SU-DHL-6 (cell line): ENCODE measurements at regions not wholly inside any gene's neighbourhood (a gene's known extent, or its start where the extent isn't known, plus 50 kb on each side); places are given as distances from the start of the nearest gene placed in this dataset.
"Not testable (repeated sequence)": the region's sequence is repeated elsewhere in the genome, so short reads cannot be mapped to it uniquely, and the experiment has no call there.

Source experiments
- H2AFZ ChIP-seq: fragments of 200-600 bp; sonication (generic); 2 replicates; pipeline ENCODE4 v1.6.1; 2014; ENCODE audit warnings: low read depth, mild to moderate bottlenecking, moderate library complexity, mixed read lengths, antibody characterized with exemption, low read length; ENCODE audit not compliant: severe bottlenecking
- H3F3A ChIP-seq: fragments of 200-600 bp; shearing (Covaris generic); 2 replicates; pipeline ENCODE4 v1.6.0; 2016; ENCODE audit warnings: antibody characterized with exemption, mild to moderate bottlenecking; ENCODE audit not compliant: insufficient read depth
- H3K27ac ChIP-seq: fragments of 200-600 bp; sonication (generic); 2 replicates; pipeline ENCODE4 v1.5.1; 2016; ENCODE audit warnings: low read depth, mild to moderate bottlenecking, low read length, moderate library complexity, mixed read lengths
- H3K27me3 ChIP-seq: fragments of 200-600 bp; sonication (generic), shearing (Covaris generic); 2 replicates; pipeline ENCODE4 v1.6.0; 2014; ENCODE audit warnings: mild to moderate bottlenecking, low read length
- H3K36me3 ChIP-seq: fragments of 200-600 bp; sonication (generic); 2 replicates; pipeline ENCODE4 v1.6.1; 2014; ENCODE audit warnings: mild to moderate bottlenecking, low read length, mixed read lengths
- H3K4me2 ChIP-seq: fragments of 300-600, 200-600 bp; shearing (Covaris generic), sonication (generic); 2 replicates; pipeline ENCODE4 v1.6.0; 2014; ENCODE audit warnings: low read length, low read depth, mild to moderate bottlenecking; ENCODE audit not compliant: poor library complexity, severe bottlenecking
- H3K4me3 ChIP-seq: fragments of 200-600 bp; sonication (generic); 2 replicates; pipeline ENCODE4 v1.5.1; 2014; ENCODE audit warnings: antibody characterized with exemption, low read length, mild to moderate bottlenecking, mixed read lengths; ENCODE audit not compliant: insufficient read depth, poor library complexity, severe bottlenecking
- H3K79me2 ChIP-seq: fragments of 200-600 bp; sonication (generic); 2 replicates; pipeline ENCODE4 v1.6.1; 2014; ENCODE audit warnings: mild to moderate bottlenecking, low read length, moderate library complexity; ENCODE audit not compliant: insufficient read depth
- H3K9ac ChIP-seq: fragments of 200-600 bp; sonication (generic); 2 replicates; pipeline ENCODE4 v1.7.0; 2014; ENCODE audit warnings: mild to moderate bottlenecking, low read length
- H3K9me2 ChIP-seq: fragments of 200-600 bp; sonication (generic); replicated peaks from 2 replicates; pipeline ENCODE4 v1.6.1; 2014; ENCODE audit warnings: low read length; ENCODE audit not compliant: insufficient read depth
- H3K9me3 ChIP-seq: fragments of 200-600 bp; sonication (generic); 2 replicates; pipeline ENCODE4 v1.6.1; 2014; ENCODE audit warnings: low read length, mixed read lengths; ENCODE audit not compliant: insufficient read depth
- H4K20me1 ChIP-seq: fragments of 200-600 bp; sonication (generic); 2 replicates; pipeline ENCODE4 v1.6.1; 2014; ENCODE audit warnings: low read depth, mild to moderate bottlenecking, antibody characterized with exemption, low read length, moderate library complexity, mixed read lengths
- EZH2phosphoT487 ChIP-seq: fragments of 200-600 bp; sonication (generic), shearing (Covaris generic); conservative IDR thresholded peaks from 2 replicates; pipeline ENCODE4 v1.6.1; 2018; ENCODE audit warnings: mild to moderate bottlenecking, antibody characterized with exemption, low read length, moderate library complexity, mixed read lengths
- TF ChIP-seq, protein P1 (sequence below): fragments of 200-600 bp; sonication (generic); IDR thresholded peaks from one replicate; pipeline ENCODE4 v1.5.1; 2017; ENCODE audit warnings: antibody characterized with exemption, mild to moderate bottlenecking, low read length, moderate library complexity; ENCODE audit not compliant: insufficient read depth, poor library complexity, severe bottlenecking

DNA sequence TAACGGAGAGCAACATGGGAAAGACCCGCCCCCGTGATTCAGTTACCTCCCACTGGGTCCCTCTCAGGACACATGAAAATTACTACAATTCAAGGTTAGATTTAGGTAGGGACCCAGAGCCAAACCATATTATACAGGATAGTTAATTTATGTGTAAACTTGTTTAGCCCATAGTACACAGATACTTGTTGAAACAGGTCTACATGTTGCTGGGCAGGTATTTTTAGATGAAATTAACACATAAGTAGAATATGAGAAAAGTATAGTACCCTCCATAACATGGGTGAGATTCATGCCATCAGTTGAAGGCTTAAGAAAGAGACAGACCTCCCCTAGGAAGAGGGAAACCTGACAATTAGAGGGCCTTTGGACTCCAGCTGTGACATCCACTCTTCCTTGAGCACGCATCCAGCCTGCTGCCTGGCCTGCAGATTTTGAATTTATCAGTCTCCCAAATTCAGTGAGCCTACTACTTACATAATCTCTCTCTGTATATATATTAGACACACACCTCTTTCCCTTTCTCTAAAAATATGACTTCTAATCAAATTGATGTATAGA lies 463.5 kb upstream of the NETO1 start:
- no peak overlapping the region for H3K9ac ChIP-seq
- no peak for TF ChIP-seq EZH2phosphoT487
- TF ChIP-seq, protein P1, sequence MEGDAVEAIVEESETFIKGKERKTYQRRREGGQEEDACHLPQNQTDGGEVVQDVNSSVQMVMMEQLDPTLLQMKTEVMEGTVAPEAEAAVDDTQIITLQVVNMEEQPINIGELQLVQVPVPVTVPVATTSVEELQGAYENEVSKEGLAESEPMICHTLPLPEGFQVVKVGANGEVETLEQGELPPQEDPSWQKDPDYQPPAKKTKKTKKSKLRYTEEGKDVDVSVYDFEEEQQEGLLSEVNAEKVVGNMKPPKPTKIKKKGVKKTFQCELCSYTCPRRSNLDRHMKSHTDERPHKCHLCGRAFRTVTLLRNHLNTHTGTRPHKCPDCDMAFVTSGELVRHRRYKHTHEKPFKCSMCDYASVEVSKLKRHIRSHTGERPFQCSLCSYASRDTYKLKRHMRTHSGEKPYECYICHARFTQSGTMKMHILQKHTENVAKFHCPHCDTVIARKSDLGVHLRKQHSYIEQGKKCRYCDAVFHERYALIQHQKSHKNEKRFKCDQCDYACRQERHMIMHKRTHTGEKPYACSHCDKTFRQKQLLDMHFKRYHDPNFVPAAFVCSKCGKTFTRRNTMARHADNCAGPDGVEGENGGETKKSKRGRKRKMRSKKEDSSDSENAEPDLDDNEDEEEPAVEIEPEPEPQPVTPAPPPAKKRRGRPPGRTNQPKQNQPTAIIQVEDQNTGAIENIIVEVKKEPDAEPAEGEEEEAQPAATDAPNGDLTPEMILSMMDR, result no peak
- no peak overlapping the region for H3K27ac ChIP-seq
- no peaks in the 10 kb centered on the region for H3K79me2 ChIP-seq
- no peaks in the 10 kb centered on the region for H3K27me3 ChIP-seq
- H2AFZ ChIP-seq, result no peak overlapping the region
- no peaks in the 10 kb centered on the region for H3K9me2 ChIP-seq
- no peaks in the 10 kb centered on the region for H4K20me1 ChIP-seq
- H3K36me3 ChIP-seq, result no peaks in the 10 kb centered on the region
- no peak overlapping the region for H3K4me3 ChIP-seq
- H3K9me3 ChIP-seq, result no peaks in the 10 kb centered on the region
- no peak overlapping the region for H3K4me2 ChIP-seq
- no peaks in the 10 kb centered on the region for H3F3A ChIP-seq

DNA sequence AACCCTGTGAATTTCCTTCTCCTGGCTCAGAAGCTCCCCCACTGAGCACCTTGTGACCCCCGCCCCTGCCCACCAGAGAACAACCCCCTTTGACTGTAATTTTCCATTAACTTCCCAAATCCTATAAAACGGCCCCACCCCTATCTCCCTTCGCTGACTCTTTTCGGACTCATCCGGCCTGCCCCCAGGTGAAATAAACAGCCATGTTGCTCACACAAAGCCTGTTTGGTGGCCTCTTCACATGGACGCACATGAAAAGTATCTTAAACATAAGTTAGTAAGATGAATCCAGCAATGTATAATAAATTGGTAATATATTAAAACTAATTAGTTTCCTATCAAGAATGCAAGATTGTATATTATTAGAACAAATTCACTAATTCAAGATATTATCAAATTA lies 462.3 kb upstream of the NETO1 start:
- H3K9me2 ChIP-seq, H3K27me3 ChIP-seq, H3K4me3 ChIP-seq, H3K9me3 ChIP-seq, H3K27ac ChIP-seq, H3F3A ChIP-seq, H3K36me3 ChIP-seq, H3K9ac ChIP-seq, H3K4me2 ChIP-seq, H2AFZ ChIP-seq, H4K20me1 ChIP-seq, H3K79me2 ChIP-seq: not testable (repeated sequence)

DNA sequence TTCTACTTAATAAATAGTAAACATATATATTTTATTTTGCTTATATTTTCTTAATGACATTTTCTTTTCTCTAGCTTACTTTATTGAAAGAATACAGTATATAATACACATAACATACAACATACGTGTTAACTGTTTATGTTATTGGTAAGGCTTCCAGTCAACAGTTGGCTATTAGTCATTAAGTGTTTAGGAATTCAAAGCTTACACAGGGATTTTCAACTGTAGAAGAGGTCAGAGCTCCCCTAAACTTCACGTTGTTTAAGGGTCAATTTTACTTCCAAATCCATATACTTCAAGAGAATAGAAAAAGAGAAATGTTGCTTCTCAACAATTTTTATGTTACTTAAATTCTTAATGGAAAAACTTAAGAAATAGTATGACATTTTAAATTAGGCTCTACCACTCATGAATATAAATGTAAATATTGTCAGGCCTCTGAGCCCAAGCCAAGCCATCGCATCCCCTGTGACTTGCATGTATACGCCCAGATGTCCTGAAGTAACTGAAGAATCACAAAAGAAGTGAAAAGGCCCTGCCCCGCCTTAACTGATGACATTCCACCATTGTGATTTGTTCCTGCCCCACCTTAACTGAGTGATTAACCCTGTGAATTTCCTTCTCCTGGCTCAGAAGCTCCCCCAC lies 456.5 kb upstream of the NETO1 start:
- not testable (repeated sequence) for H3K4me2 ChIP-seq, H3K9ac ChIP-seq

DNA sequence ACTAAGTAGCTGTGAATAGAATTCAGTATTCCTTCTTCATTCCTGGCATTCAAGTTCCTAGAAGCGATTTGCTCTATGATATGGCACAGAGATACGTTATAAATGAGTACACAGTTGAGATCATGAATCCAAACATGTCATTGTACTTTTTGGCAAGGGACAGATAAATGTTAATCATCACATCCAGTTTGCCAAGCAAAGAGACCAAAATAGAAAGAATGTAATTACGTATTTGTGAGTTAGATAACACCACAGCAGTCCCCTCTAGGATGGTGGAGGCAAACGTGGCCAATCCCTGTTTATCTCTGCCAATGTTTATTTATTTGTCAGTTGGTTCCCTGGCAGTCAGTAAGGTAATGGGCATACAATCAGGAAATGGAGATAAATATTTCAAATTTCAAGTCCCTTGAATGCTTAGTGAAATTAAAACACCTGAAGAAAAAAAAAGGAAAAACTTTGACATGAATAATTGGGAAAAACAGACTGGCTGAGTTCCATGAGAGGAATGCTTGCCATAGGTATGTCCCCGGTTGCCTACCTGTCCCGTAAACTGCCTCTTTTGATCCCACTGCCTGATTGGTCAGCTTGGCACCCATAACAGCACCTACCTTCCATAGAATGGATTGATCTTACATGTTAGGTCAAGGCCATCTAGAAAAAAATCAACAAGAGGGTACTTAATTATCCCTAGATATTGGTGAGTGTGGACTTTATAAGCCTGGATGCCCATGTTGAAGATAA lies 451.1 kb upstream of the NETO1 start:
- no peak overlapping the region for H3K27ac ChIP-seq
- no peaks in the 10 kb centered on the region for H3K79me2 ChIP-seq
- H3F3A ChIP-seq, result no peaks in the 10 kb centered on the region
- TF ChIP-seq, protein P1, result no peak
- no peak for TF ChIP-seq EZH2phosphoT487
- H4K20me1 ChIP-seq, result no peaks in the 10 kb centered on the region
- no peaks in the 10 kb centered on the region for H3K9me2 ChIP-seq
- H3K4me2 ChIP-seq, result no peak overlapping the region
- H3K36me3 ChIP-seq, result no peaks in the 10 kb centered on the region
- no peaks in the 10 kb centered on the region for H3K9me3 ChIP-seq
- H3K9ac ChIP-seq, result no peak overlapping the region
- H2AFZ ChIP-seq, result no peak overlapping the region
- H3K4me3 ChIP-seq, result no peak overlapping the region
- H3K27me3 ChIP-seq, result no peaks in the 10 kb centered on the region

More for the DNA sequence above, 456.5 kb upstream of the NETO1 start:
- not testable (repeated sequence) for H3K27ac ChIP-seq, H3K79me2 ChIP-seq, H3K27me3 ChIP-seq, H2AFZ ChIP-seq, H3K9me2 ChIP-seq, H3K36me3 ChIP-seq, H3K9me3 ChIP-seq, H3K4me3 ChIP-seq, H3F3A ChIP-seq, H4K20me1 ChIP-seq
